ENCODE measurements at regions not wholly inside any gene's neighbourhood (a gene's known extent, or its start where the extent isn't known, plus 50 kb on each side); places are given as distances from the start of the nearest gene placed in this dataset.

GRCh38 chr2:10210336-10210735, 87.8 kb downstream of the RRM2 start:
- Histone ChIP-seq H3K27me3 (ENCODE audit: control insufficient read depth in 2 of 2, insufficient read depth in 2 of 2, low read length in 2 of 2) (no peaks in the 10 kb centered on the region), H3K4me1 (ENCODE audit: control insufficient read depth in 1 of 2, insufficient read depth in 2 of 2, low read length in 2 of 2) (no peaks in the 10 kb centered on the region), H3K9me3 (replicated peaks in 1 of 2; ENCODE audit: control insufficient read depth in 1 of 2, insufficient read depth in 1 of 2, low read length in 2 of 2) (no peaks in the 10 kb centered on the region), H3K27ac (ENCODE audit: low read depth in 1 of 2, low read length in 2 of 2) (no peak overlapping the region), H3K79me2 (ENCODE audit: insufficient read depth, low read length) (no peaks in the 10 kb centered on the region), H2AFZ (ENCODE audit: insufficient read depth, low read depth, low read length, poor library complexity, severe bottlenecking) (no peak overlapping the region), H3K4me3 (replicated peaks in 1 of 3; ENCODE audit: low read depth in 2 of 3, low read length in 3 of 3) (no peak overlapping the region), H4K20me1 (ENCODE audit: insufficient read depth, low read length) (no peaks in the 10 kb centered on the region), H3K4me2 (replicated peaks; ENCODE audit: extremely low read depth, low read length, poor library complexity, severe bottlenecking) (no peak overlapping the region), H3K9ac (ENCODE audit: insufficient read depth, low read length, poor library complexity, severe bottlenecking) (no peak overlapping the region), H3K36me3 (replicated peaks in 1 of 2; ENCODE audit: control insufficient read depth in 1 of 2, insufficient read depth in 2 of 2, low read length in 2 of 2) (peaks cover 0 to 5% of the 10 kb centered on the region in 2 donors)
- Mint-ChIP-seq H3K9me3 (no peaks in the 10 kb centered on the region), H3K36me3 (peaks cover 20 to 31% of the 10 kb centered on the region in 2 donors), H3K27me3 (ENCODE audit: low read depth in 3 of 3) (peaks cover 1 to 3% (median 3%) of the 10 kb centered on the region in 3 donors), H3K4me3 (no peak overlapping the region), H3K4me1 (no peaks in the 10 kb centered on the region), H3K27ac (peak overlapping the region in 1 of 7 donors; percentile 13)
- WGBS (ENCODE audit: insufficient coverage): 100% methylated on average over 1 of the region's 6 CpGs
- no peak for DNase-seq
- TF ChIP-seq CTCF (IDR thresholded peaks at IDR 0.05): no peak
- intact Hi-C loops (cut with micrococcal nuclease): no loop called here

GRCh38 chr2:10211844-10212422, 89.4 kb downstream of the RRM2 start:
- no peaks in the 10 kb centered on the region for H3K4me1 ChIP-seq (ENCODE audit: control insufficient read depth in 1 of 2, insufficient read depth in 2 of 2, low read length in 2 of 2)
- H3K79me2 ChIP-seq (ENCODE audit: insufficient read depth, low read length): no peaks in the 10 kb centered on the region
- H3K4me3 ChIP-seq (replicated peaks in 1 of 3; ENCODE audit: low read depth in 2 of 3, low read length in 3 of 3): no peak overlapping the region
- H3K36me3 ChIP-seq (replicated peaks in 1 of 2; ENCODE audit: control insufficient read depth in 1 of 2, insufficient read depth in 2 of 2, low read length in 2 of 2): peaks cover 0 to under 1% of the 10 kb centered on the region in 2 donors
- no peak for DNase-seq
- peaks cover 0 to 2% (median 0%) of the 10 kb centered on the region in 7 donors for H3K9me3 Mint-ChIP-seq
- H3K4me3 Mint-ChIP-seq: no peak overlapping the region
- no peak overlapping the region for H3K27ac ChIP-seq (ENCODE audit: low read depth in 1 of 2, low read length in 2 of 2)
- no peak for TF ChIP-seq CTCF (IDR thresholded peaks at IDR 0.05)
- no peak overlapping the region for H3K27ac Mint-ChIP-seq
- intact Hi-C loops (cut with micrococcal nuclease): no loop called here
- no peak overlapping the region for H2AFZ ChIP-seq (ENCODE audit: insufficient read depth, low read depth, low read length, poor library complexity, severe bottlenecking)
- peaks cover 14 to 24% of the 10 kb centered on the region in 2 donors for H3K36me3 Mint-ChIP-seq
- no peaks in the 10 kb centered on the region for H3K4me1 Mint-ChIP-seq
- 97% methylated on average over 3 of the region's 6 CpGs for WGBS (ENCODE audit: insufficient coverage)
- H3K9me3 ChIP-seq (replicated peaks in 1 of 2; ENCODE audit: control insufficient read depth in 1 of 2, insufficient read depth in 1 of 2, low read length in 2 of 2): no peaks in the 10 kb centered on the region
- no peaks in the 10 kb centered on the region for H3K27me3 ChIP-seq (ENCODE audit: control insufficient read depth in 2 of 2, insufficient read depth in 2 of 2, low read length in 2 of 2)
- H3K9ac ChIP-seq (ENCODE audit: insufficient read depth, low read length, poor library complexity, severe bottlenecking): no peak overlapping the region
- no peaks in the 10 kb centered on the region for H4K20me1 ChIP-seq (ENCODE audit: insufficient read depth, low read length)
- no peak overlapping the region for H3K4me2 ChIP-seq (replicated peaks; ENCODE audit: extremely low read depth, low read length, poor library complexity, severe bottlenecking)
- peaks cover 3 to 6% (median 6%) of the 10 kb centered on the region in 3 donors for H3K27me3 Mint-ChIP-seq (ENCODE audit: low read depth in 3 of 3)

Data from CD14-positive monocyte (primary cell).